Activated naive CD8-positive, alpha-beta T cell (primary cell): ENCODE measurements at regions not wholly inside any gene's neighbourhood (a gene's known extent, or its start where the extent isn't known, plus 50 kb on each side); places are given as distances from the start of the nearest gene placed in this dataset.
"Not testable (repeated sequence)": the region's sequence is repeated elsewhere in the genome, so short reads cannot be mapped to it uniquely, and the experiment has no call there.

ENCODE experiments used
- H3K27ac Mint-ChIP-seq: one replicate; pipeline ENCODE4 v1.8.0; 2021; ENCODE audit warnings: mixed read lengths
- H3K27me3 Mint-ChIP-seq: one replicate; pipeline ENCODE4 v1.8.0; 2021; ENCODE audit warnings: mixed read lengths
- H3K36me3 Mint-ChIP-seq: one replicate; pipeline ENCODE4 v1.8.0; 2021; ENCODE audit warnings: mixed read lengths
- H3K4me1 Mint-ChIP-seq: one replicate; pipeline ENCODE4 v1.8.0; 2021; ENCODE audit warnings: low read depth, mixed read lengths
- H3K4me3 Mint-ChIP-seq: one replicate; pipeline ENCODE4 v1.8.0; 2021; ENCODE audit warnings: mild to moderate bottlenecking, mixed read lengths
- H3K9me3 Mint-ChIP-seq: one replicate; pipeline ENCODE4 v1.8.0; 2021; ENCODE audit warnings: low read depth, mixed read lengths

- H3K27me3 Mint-ChIP-seq: peaks cover 11% of the 10 kb centered on the region
- not testable (repeated sequence) for H3K27ac Mint-ChIP-seq, H3K36me3 Mint-ChIP-seq, H3K4me1 Mint-ChIP-seq, H3K4me3 Mint-ChIP-seq, H3K9me3 Mint-ChIP-seq
Measured at GRCh38 chr16:88262858-88263563, 119.7 kb upstream of the ZNF469 start.

GRCh38 chr16:88263681-88264287 is 119.0 kb upstream of the ZNF469 start:
- not testable (repeated sequence) for H3K27me3 Mint-ChIP-seq, H3K4me3 Mint-ChIP-seq, H3K36me3 Mint-ChIP-seq, H3K4me1 Mint-ChIP-seq, H3K27ac Mint-ChIP-seq, H3K9me3 Mint-ChIP-seq

GRCh38 chr16:88264641-88265285 is 118.0 kb upstream of the ZNF469 start:
- Mint-ChIP-seq H3K36me3 (no peaks in the 10 kb centered on the region), H3K27ac (no peak overlapping the region), H3K4me3 (no peak overlapping the region), H3K27me3 (peaks cover 9% of the 10 kb centered on the region), H3K4me1 (no peaks in the 10 kb centered on the region), H3K9me3 (no peaks in the 10 kb centered on the region)

- not testable (repeated sequence) for H3K4me1 Mint-ChIP-seq, H3K9me3 Mint-ChIP-seq, H3K27ac Mint-ChIP-seq, H3K4me3 Mint-ChIP-seq, H3K27me3 Mint-ChIP-seq, H3K36me3 Mint-ChIP-seq
Measured at GRCh38 chr16:88265286-88265938, 117.3 kb upstream of the ZNF469 start.

GRCh38 chr16:88266036-88266435 is 116.7 kb upstream of the ZNF469 start:
- not testable (repeated sequence) for H3K4me1 Mint-ChIP-seq

GRCh38 chr16:88266935-88267551 is 115.7 kb upstream of the ZNF469 start:
- H3K27ac Mint-ChIP-seq: not testable (repeated sequence)

More at GRCh38 chr16:88266036-88266435, 116.7 kb upstream of the ZNF469 start:
- H3K36me3 Mint-ChIP-seq, H3K27me3 Mint-ChIP-seq, H3K4me3 Mint-ChIP-seq, H3K27ac Mint-ChIP-seq, H3K9me3 Mint-ChIP-seq: not testable (repeated sequence)

GRCh38 chr16:88268186-88268970 is 114.4 kb upstream of the ZNF469 start:
- not testable (repeated sequence) for H3K9me3 Mint-ChIP-seq, H3K27me3 Mint-ChIP-seq, H3K4me3 Mint-ChIP-seq, H3K4me1 Mint-ChIP-seq, H3K36me3 Mint-ChIP-seq, H3K27ac Mint-ChIP-seq

More at GRCh38 chr16:88266935-88267551, 115.7 kb upstream of the ZNF469 start:
- not testable (repeated sequence) for H3K4me3 Mint-ChIP-seq, H3K4me1 Mint-ChIP-seq, H3K27me3 Mint-ChIP-seq, H3K9me3 Mint-ChIP-seq, H3K36me3 Mint-ChIP-seq

GRCh38 chr16:88270171-88270790 is 112.5 kb upstream of the ZNF469 start:
- H3K27me3 Mint-ChIP-seq, H3K4me3 Mint-ChIP-seq, H3K9me3 Mint-ChIP-seq, H3K36me3 Mint-ChIP-seq, H3K27ac Mint-ChIP-seq, H3K4me1 Mint-ChIP-seq: not testable (repeated sequence)

- H3K36me3 Mint-ChIP-seq, H3K9me3 Mint-ChIP-seq, H3K27me3 Mint-ChIP-seq, H3K27ac Mint-ChIP-seq, H3K4me1 Mint-ChIP-seq, H3K4me3 Mint-ChIP-seq: not testable (repeated sequence)
Measured at GRCh38 chr16:88271296-88271695, 111.5 kb upstream of the ZNF469 start.

GRCh38 chr16:88271776-88272175 is 111.0 kb upstream of the ZNF469 start:
- H3K4me3 Mint-ChIP-seq, H3K27ac Mint-ChIP-seq, H3K9me3 Mint-ChIP-seq, H3K27me3 Mint-ChIP-seq, H3K4me1 Mint-ChIP-seq, H3K36me3 Mint-ChIP-seq: not testable (repeated sequence)

- not testable (repeated sequence) for H3K9me3 Mint-ChIP-seq, H3K27me3 Mint-ChIP-seq, H3K27ac Mint-ChIP-seq, H3K4me3 Mint-ChIP-seq, H3K36me3 Mint-ChIP-seq, H3K4me1 Mint-ChIP-seq
Measured at GRCh38 chr16:88272437-88272836, 110.3 kb upstream of the ZNF469 start.

- H3K9me3 Mint-ChIP-seq, H3K27me3 Mint-ChIP-seq, H3K36me3 Mint-ChIP-seq, H3K4me3 Mint-ChIP-seq, H3K27ac Mint-ChIP-seq, H3K4me1 Mint-ChIP-seq: not testable (repeated sequence)
Measured at GRCh38 chr16:88274126-88274750, 108.5 kb upstream of the ZNF469 start.

- peaks cover 6% of the 10 kb centered on the region for H3K27me3 Mint-ChIP-seq
- H3K36me3 Mint-ChIP-seq: no peaks in the 10 kb centered on the region
- H3K9me3 Mint-ChIP-seq: no peaks in the 10 kb centered on the region
- no peaks in the 10 kb centered on the region for H3K4me1 Mint-ChIP-seq
- H3K27ac Mint-ChIP-seq: no peak overlapping the region
- H3K4me3 Mint-ChIP-seq: no peak overlapping the region
Measured at GRCh38 chr16:88274847-88275246, 107.9 kb upstream of the ZNF469 start.
